ENCODE measurements at regions not wholly inside any gene's neighbourhood (a gene's known extent, or its start where the extent isn't known, plus 50 kb on each side); places are given as distances from the start of the nearest gene placed in this dataset.
"Not testable (repeated sequence)": the region's sequence is repeated elsewhere in the genome, so short reads cannot be mapped to it uniquely, and the experiment has no call there.

DNA sequence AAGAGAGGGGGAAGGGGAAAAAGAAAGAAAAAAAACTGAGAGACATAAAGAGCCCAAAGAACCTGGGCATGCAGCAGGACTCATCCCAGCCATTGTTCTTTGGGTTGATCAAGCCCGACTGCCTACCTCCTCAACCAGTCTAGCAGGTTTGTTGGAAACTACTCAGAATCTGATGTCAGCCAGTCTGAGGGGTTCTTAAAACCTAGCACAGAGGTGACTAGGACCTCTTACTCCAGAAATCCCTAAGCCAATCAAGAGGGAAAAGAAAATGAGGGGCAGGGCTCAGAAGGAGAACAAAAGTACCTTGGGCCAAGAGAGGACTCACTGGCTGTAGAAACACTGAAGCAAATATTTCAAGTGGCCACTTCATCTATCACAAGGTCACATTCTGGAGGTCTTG is 228.0 kb downstream of the AASDHPPT start:
- no peak for DNase-seq (ENCODE audit: low read depth)
- TF ChIP-seq, protein P1, sequence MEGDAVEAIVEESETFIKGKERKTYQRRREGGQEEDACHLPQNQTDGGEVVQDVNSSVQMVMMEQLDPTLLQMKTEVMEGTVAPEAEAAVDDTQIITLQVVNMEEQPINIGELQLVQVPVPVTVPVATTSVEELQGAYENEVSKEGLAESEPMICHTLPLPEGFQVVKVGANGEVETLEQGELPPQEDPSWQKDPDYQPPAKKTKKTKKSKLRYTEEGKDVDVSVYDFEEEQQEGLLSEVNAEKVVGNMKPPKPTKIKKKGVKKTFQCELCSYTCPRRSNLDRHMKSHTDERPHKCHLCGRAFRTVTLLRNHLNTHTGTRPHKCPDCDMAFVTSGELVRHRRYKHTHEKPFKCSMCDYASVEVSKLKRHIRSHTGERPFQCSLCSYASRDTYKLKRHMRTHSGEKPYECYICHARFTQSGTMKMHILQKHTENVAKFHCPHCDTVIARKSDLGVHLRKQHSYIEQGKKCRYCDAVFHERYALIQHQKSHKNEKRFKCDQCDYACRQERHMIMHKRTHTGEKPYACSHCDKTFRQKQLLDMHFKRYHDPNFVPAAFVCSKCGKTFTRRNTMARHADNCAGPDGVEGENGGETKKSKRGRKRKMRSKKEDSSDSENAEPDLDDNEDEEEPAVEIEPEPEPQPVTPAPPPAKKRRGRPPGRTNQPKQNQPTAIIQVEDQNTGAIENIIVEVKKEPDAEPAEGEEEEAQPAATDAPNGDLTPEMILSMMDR (conservative IDR thresholded peaks at IDR 0.05; ENCODE audit: low read depth, low read length) = no peak
- no peak overlapping the region for H3K4me3 ChIP-seq (ENCODE audit: low read depth, low read length)

DNA sequence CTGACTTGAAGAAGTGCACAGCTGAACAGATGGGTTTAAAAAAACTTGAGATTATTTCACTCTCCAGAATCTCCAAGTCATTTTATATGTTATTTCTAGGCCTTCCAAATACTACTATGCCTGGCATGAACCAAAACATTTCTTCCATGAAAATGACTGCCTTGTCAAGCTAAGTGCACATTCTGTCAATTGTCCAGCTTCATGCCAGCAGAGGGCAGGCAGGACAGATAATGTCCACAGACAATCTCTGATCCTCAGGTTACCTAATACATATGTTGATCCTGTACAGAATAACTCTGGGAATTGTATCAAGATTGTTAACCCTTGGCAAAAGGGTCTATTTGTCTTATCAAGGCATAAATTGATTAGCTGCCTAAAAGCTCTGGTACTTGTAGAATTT is 229.5 kb downstream of the AASDHPPT start:
- peak; percentile 28 for DNase-seq (ENCODE audit: low read depth)
- H3K4me3 ChIP-seq (ENCODE audit: low read depth, low read length) = no peak overlapping the region
- TF ChIP-seq, protein P1 (conservative IDR thresholded peaks at IDR 0.05; ENCODE audit: low read depth, low read length) = peak; percentile 34

DNA sequence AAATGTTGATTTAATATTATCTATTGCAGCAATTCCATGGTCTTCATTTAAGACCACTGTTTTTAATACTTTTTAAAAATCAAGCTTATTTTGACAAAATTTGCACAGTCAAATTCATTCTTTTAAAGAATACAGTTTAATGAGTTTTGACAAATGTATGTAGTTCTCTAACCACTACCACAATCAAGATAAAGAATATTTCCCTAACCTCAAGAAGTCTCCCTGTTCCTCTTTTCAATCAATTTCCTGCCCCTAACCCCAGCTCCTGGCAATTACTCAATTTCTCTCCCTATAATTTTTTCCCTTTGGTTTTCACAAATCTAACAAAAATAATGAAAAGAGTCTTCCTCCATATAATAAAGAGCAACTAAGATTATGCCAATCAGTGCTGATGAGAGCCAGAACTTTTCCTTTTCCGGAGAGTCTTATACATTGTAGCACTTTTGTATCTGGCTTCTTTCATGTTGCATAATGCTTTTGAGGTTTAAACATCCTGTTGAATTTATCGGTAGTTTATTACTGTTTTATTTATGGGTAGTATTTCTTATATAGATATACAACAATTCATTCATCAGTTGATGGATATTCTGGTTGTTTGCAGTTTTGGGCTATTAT is 231.7 kb downstream of the AASDHPPT start:
- no peak for DNase-seq (ENCODE audit: low read depth)
- no peak overlapping the region for H3K4me3 ChIP-seq (ENCODE audit: low read depth, low read length)
- TF ChIP-seq, protein P1 (conservative IDR thresholded peaks at IDR 0.05; ENCODE audit: low read depth, low read length) = no peak

DNA sequence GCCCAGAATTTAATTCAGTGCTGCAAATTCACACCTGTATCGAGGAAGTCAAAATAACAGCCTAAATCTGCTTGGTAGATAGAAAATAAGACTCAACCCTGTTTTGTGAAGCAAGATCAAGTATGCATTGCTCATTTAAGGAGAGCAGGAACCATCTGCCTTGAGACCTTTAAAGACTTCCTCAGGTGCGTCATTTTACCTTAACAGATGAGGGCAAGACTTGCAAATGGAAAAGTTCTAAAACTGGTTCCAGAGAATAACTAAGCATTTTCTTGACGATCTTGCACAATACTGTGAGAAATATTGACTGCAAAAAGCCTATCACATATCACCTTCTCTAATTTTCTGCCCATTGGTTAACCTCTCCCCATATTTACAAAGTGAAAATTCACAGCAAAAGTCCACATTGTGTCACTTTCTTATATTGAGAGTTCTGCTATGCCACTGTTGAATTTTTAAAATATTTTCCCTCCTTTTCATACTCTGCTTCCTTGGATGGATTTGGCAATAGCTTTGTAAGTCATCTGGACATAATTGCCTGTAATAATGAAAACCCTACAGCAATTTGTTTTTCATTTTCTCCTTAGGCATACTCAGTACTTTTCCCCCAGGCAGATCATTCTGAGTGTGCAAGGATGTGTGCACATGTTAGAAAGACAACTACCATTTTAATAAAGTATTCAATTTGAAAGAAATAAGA is 234.2 kb downstream of the AASDHPPT start:
- TF ChIP-seq, protein P1 (conservative IDR thresholded peaks at IDR 0.05; ENCODE audit: low read depth, low read length) = no peak
- no peak for DNase-seq (ENCODE audit: low read depth)
- no peak overlapping the region for H3K4me3 ChIP-seq (ENCODE audit: low read depth, low read length)

DNA sequence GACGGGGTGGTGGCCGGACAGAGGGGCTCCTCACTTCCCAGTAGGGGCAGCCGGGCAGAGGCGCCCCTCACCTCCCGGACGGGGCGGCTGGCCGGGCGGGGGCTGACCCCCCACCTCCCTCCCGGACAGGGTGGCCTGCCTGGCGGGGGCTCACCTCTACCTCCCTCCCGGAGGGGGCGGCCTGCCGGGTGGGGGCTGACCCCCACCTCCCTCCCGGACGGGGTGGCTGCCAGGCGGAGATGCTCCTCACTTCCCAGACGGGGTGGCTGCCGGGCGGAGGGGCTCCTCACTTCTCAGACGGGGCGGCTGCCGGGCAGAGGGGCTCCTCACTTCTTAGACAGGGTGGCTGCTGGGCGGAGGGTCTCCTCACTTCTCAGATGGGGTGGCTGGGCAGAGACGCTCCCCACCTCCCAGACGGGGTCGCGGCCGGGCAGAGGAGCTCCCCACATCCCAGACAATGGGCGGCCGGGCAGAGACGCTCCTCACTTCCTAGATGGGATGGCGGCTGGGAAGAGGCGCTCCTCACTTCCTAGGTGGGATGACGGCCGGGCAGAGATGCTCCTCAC is 239.8 kb downstream of the AASDHPPT start:
- DNase-seq (ENCODE audit: low read depth); H3K4me3 ChIP-seq (ENCODE audit: low read depth, low read length): not testable (repeated sequence)

DNA sequence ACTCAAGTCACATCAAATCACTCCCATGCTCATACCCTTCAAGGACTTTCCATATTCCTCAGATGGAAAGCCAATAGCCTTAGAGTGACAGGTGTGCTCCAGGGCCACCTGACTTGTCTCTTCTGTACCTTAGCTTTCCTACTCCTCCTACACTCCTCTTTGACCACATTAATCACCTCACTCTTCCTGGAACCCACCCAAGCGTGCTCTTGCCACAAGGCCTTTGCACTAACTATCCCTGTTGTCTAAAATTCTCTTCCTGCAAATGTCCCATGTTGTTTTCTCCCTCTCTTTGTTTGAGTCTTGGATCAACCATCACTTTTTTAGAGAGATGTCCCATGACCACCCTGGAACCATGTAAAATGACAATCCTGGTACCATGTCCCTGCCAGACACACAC is 244.1 kb downstream of the AASDHPPT start:
- DNase-seq (ENCODE audit: low read depth) = no peak
- no peak overlapping the region for H3K4me3 ChIP-seq (ENCODE audit: low read depth, low read length)
- TF ChIP-seq, protein P1 (conservative IDR thresholded peaks at IDR 0.05; ENCODE audit: low read depth, low read length) = no peak

DNA sequence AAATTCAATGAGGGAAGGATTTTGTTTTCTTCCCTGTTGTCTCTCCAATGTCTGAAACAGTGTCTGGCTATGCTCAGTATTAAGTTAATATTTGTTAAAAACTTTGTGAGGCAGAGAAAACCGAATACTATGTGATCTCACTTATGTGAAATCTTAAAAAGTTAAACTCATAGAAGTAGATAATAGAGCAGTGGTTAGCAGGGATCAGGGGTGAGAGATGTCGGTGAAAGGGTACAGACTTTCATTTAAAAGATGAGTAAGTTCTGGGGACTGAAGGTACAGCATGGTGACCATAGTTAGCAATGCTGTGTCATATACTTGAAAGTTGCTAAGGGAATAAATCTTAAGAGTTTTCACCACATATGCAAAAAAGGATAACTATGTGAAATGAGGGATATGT is 244.6 kb downstream of the AASDHPPT start:
- H3K4me3 ChIP-seq (ENCODE audit: low read depth, low read length) = no peak overlapping the region
- TF ChIP-seq, protein P1 (conservative IDR thresholded peaks at IDR 0.05; ENCODE audit: low read depth, low read length) = no peak

More for the DNA sequence above, 244.6 kb downstream of the AASDHPPT start:
- DNase-seq (ENCODE audit: low read depth) = no peak
